Left renal cortex interstitium (tissue), 4 donors: ENCODE measurements at regions not wholly inside any gene's neighbourhood (a gene's known extent, or its start where the extent isn't known, plus 50 kb on each side); places are given as distances from the start of the nearest gene placed in this dataset.
"Not testable (repeated sequence)": the region's sequence is repeated elsewhere in the genome, so short reads cannot be mapped to it uniquely, and the experiment has no call there.

Experiments
- DNase-seq, 4 donors: peaks; one replicate each; pipeline ENCODE4 v3.0.0-alpha.2; 2013; ENCODE audit warnings: low read depth in 4 of 4, low spot score in 2 of 4, missing footprints in 1 of 4

DNA sequence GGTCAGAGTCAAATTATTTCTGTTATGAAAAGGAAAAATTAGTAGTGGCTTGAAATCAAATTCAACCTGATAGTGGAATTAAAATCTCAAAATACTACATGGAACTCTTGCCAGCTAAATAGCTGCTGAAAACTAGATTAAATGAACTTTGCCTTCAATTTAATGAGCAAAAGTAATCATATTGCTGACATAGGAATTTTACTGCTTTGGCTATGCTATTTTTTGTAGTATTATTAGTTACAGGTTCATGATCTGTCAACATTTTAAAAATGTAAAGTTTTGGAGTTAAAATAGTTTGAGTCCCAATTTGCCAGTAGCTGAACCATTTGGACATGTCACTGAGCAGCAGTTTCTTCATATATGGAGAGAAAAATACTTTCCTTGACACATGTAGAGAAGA lies 81.4 kb downstream of the RERGL start:
- DNase-seq: no peak

DNA sequence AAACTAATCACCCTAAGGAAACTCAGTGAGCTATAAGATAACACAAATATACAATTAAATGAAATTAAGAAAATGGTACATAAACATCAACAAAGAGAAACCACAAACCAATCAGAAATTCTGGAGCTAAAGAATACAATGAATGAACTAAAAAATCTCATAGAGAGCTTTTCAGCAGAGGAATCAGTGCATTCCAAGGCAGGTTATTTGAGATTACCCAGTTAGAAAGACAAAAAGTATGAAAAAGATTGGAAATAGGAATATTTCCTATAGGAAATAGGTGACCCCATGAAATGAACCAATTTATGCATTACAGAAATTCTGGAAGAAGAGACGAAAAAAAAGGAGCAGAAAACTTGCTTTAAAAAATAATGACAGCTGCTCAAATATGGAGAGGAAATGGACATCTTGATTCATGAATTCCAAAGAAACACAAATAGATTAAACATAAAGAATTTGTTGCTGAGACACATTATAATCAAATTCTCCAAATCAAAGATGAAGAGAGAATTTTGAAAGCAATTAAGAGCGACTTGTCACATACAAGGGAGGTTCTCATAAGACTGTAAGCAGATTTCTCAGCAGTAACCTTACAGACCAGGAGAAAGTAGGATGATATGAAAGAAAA lies 90.7 kb downstream of the RERGL start:
- no peak for DNase-seq

DNA sequence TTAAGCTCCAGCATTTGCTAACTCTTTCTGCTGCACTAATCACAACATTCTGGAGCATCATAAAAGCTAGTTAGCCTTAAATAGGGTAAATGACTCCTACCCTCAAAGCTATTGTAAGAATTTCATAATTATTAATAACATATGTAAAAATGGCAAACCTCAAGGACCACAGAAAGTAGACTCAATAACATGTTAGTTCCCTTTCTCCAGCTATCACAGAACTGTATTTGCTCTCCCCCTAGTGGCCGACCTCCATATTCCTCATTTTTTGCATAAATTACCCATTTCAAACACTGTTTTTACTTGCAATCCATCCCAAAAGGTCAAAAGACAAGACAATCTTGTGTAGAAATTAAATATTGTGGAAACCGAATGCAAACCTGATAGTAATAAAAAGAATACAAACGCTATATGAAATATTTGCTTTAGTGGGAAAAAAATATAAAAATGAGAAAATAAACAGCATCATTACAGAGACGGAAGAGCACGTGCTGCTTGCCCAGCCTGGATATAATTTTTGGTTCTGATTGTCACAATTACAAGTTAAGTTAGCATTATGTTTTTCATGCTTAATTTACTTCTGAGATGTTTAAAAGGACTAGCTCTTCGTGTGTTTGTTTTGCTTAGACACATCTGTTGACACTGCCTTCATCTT lies 97.9 kb downstream of the RERGL start:
- peak in 2 of 4 donors; percentile 2 to 3 for DNase-seq

- DNase-seq: no peak
Observed at GRCh38 chr12:17982556-17982955, 107.4 kb downstream of the RERGL start.

DNA sequence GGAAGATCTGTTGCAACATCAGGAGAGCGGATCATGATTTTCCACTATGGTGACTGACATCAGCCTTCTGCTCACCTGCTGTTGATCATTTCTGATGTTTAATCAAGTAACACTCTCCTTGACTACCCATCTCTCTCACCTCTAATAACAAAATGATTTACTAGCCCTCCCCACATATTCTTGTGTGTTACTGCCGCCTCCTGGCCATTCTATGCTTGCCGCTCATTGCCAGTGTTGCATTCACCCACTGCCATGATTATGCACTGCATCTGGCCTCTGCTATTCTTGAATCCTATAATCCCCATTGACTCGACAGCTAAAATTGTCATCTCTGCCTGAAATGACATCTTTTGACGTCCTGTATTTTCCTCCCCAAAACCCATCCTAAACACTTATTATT lies 113.8 kb downstream of the RERGL start:
- no peak for DNase-seq

DNA sequence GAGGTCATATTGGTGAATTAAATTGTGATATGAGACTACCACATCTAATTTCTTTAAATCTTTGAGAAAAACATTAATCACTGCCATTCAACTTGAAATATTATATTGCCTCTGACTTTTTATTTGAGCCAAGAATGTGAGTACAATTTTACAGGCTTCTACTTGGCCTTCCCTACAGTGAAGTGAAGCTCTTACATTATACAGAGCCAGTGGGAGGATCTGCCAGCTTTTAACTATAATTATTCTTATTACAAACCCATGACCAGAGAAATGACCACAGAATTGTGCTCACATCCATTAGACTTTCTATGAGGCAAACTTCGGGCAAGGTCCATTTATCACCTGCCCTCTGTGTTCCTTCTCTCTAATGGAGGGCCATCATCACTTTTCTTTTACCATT lies 114.2 kb downstream of the RERGL start:
- no peak for DNase-seq

DNA sequence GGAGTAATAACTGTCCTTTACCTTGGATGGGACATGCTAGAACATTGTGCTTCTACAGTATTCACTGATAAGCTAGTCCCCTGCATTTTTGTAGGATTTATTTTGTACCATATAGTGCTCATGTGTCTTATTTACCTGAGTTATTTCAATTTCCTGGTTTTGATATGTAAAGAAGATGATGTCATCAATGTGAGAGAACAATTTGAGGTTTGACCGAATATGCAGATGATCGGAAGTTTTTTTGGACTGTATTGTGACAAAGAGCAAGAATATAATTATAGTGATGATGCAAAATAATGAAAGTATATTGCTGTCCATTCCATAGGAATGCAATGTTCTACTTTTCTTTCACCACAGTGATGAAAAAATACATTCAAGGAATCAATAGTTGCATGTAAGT lies 114.8 kb downstream of the RERGL start:
- DNase-seq: no peak

DNA sequence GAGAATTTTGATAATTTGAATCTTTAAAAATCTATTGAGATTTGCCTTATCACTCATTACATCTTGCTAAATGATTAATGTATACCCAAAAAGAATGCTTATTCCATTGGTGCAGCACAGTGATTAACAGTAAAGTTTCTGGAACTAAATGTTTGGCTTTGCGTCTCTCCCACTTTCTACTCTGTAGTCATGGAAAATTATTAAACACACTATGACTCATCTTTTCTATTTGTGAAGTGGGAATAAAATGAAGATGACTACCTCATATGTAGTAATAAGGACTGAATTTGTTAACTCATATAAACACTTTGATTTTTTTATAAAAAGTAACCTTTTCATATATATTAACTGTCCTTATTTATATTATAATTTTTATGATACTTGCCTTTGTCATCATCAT lies 118.1 kb downstream of the RERGL start:
- DNase-seq: no peak

GRCh38 chr12:17954788-17955187 lies 135.2 kb downstream of the RERGL start:
- no peak for DNase-seq

DNA sequence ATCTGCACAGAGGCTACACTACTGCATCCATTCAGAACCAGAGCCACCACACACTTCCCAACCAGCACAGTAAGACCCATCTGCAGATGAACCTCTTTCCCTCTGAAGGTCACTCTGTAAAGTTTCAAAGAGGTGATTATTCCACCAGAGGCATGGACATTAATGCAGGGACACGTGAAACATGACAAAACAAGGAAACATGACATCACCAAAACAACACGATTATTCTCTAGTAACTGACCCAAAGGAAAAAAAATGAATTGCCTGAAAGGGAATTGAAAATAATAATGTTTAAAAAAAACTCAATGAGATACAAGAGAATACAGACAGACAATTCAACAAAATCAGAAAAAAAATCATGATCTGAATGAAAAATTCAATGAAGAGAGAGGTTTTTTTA lies 139.1 kb downstream of the RERGL start:
- DNase-seq: no peak

GRCh38 chr12:17949558-17950141 lies 140.3 kb downstream of the RERGL start:
- DNase-seq: no peak

DNA sequence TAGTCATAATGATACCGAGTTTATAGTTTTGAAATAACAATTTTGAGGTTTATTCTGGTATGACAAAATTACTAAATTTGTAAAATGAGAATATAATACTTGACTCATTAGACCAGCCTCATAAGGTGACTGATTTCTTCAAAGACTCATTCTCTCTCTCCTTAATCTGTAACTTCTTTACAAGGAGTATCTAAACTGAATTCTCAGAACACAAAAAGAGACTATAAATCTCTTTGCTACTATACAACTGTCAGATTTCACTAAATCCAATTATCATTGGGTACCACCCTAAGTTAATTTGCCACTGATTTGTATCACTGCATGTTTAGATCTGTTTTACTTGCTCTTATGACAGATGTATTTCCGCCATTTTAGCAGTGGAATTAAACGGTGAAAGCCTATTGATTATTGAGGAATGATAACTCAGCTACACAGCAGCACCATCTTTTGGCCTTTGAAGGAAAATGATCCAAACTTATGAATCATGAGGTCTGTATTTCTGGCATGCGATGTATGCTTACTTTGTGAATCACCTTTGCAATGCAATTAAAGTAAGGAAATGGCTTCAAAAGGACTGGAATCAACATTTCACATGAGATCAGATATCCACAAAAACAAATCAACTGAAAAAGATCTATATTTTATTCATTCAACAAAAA lies 161.2 kb downstream of the RERGL start:
- no peak for DNase-seq

- DNase-seq: no peak
Observed at GRCh38 chr12:17918013-17918412, 172.0 kb downstream of the RERGL start.

- no peak for DNase-seq
Observed at GRCh38 chr12:17884581-17884980, 205.4 kb downstream of the RERGL start.

GRCh38 chr12:17878714-17879113 lies 211.3 kb downstream of the RERGL start:
- DNase-seq: no peak

DNA sequence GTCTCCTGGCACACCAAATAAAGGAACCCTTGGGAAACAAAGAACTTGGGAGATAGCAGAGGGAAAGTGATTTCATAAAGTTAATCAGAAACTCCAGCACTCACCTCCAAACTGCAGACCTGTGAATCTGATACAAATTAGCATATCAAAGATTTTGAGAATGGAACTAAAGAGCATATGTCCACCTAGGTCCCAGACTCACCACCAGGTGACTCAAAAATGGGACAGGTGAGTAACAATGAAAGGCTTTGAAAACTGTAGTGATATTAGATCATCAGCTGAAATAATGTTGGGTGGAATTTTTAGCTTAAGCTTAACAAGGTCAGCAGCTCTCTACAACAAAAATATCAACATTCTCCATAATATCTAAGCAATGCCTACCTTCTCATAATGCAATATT lies 214.8 kb downstream of the RERGL start:
- DNase-seq: no peak

GRCh38 chr12:17866802-17867201 lies 223.2 kb downstream of the RERGL start:
- no peak for DNase-seq

- not testable (repeated sequence) for DNase-seq
Observed at GRCh38 chr12:17855548-17855947, 234.4 kb downstream of the RERGL start.

DNA sequence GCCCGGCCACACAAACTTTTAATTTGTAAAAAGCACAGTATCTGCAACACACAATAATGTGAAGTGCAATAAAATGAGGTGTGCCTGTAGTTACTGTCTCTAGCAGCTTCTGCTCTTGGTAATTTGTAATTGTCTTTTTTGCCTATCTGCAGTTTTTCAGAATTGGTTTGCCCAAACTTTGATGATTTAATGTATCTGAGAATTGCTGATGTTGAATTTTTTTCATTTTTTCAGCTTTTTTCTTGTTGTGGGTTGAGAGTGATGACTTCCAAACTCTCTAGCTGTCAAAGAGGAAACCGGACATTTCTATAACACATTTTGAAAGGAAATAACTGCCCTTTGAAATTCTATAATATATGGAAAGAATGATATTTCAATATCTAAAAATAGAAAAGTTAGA lies 236.9 kb downstream of the RERGL start:
- DNase-seq: no peak

DNA sequence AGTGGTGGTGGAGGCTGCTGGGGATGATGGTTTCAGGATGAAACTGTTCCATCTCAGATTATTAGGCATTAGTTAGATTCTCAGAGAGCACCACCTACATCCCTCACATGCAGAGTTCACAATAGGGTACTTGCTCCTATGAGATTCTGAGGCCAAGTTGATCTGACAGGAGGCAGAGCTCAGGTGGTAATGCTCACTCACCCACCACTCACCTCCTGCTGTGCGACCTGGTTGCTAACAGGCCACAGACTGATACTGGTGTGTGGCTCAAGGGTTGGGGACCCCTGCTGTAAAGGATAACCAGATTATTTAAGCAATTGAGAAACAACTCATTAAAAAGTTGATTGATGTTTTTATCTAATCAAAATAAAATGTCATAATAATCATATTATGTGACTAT lies 248.5 kb downstream of the RERGL start:
- DNase-seq: no peak

GRCh38 chr12:17829813-17830212 lies 260.2 kb downstream of the RERGL start:
- DNase-seq: no peak

GRCh38 chr12:17818931-17819330 lies 271.1 kb downstream of the RERGL start:
- DNase-seq: no peak
